Uterus (tissue), 2 donors: ENCODE measurements at regions not wholly inside any gene's neighbourhood (a gene's known extent, or its start where the extent isn't known, plus 50 kb on each side); places are given as distances from the start of the nearest gene placed in this dataset.

Experiments
- CTCF ChIP-seq, 4 experiments: fragments of 200-600 bp in 2 of 4; fragments of 450-650 bp in 2 of 4; sonication (generic) in 2 of 4; IDR thresholded peaks; one replicate each; pipeline ENCODE4 v1.5.1; 2016 to 2019; ENCODE audit warnings: antibody characterized with exemption in 4 of 4, mild to moderate bottlenecking in 2 of 4, moderate library complexity in 1 of 4
- POLR2A ChIP-seq, 2 donors: fragments of 450-650 bp; IDR thresholded peaks; one replicate each; pipeline ENCODE4 v1.6.1; 2016; ENCODE audit warnings: antibody characterized with exemption in 2 of 2, mild to moderate bottlenecking in 1 of 2, moderate library complexity in 1 of 2

GRCh38 chr22:48573766-48574165 is 1253.9 kb downstream of the BRD1 start:
- TF ChIP-seq CTCF (IDR thresholded peaks at IDR 0.05) (no peak), POLR2A (IDR thresholded peaks at IDR 0.05) (no peak)
